ENCODE measurements at regions not wholly inside any gene's neighbourhood (a gene's known extent, or its start where the extent isn't known, plus 50 kb on each side); places are given as distances from the start of the nearest gene placed in this dataset.

DNA sequence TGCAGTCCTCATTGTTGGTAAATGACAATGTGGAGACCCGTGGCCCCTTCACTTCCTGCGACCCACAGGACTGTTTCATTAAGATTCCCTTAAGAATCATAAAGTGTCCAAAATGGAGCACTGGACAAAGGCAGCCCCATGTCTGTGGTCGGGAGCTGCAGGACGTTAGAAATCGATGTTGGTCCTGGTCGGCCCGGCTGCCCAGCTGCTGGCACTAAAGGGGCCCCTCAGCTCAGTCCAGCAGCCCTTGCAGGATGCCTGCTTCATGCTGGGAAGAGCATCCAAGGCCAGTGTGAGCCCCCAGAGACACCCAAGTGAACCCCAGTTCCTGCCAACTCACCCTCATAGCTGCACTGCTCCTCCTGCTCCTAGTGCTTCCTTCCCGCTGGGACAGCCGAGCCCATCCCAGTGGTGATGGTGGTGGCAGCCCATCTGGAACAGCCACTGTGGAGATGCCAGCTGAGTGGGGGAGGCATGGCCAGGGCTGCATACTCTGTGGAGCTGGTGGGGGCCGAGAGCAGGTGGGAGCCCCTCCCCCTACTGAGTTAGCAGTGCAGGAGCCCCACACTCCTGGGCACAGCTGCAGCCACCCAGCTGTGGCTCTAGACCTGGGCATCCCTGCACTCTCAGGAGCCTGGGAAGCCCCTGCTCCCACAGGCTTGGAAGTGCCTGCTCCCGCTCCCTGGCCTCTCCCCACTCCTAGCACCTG, 168.0 kb upstream of the IRX2 start:
- Histone ChIP-seq H3K27me3 (ENCODE audit: control insufficient read depth in 2 of 2, insufficient read depth in 2 of 2, low read length in 2 of 2) (no peaks in the 10 kb centered on the region; a peak in 1 of 5 replicates), H3K9ac (ENCODE audit: insufficient read depth in 1 of 2, low read depth in 2 of 2, low read length in 2 of 2) (no peak overlapping the region), H3K9me3 (replicated peaks; ENCODE audit: control insufficient read depth, insufficient read depth, low read depth, low read length) (no peaks in the 10 kb centered on the region), H2AFZ (ENCODE audit: low read depth, low read length) (no peak overlapping the region), H3K4me1 (replicated peaks in 1 of 2; ENCODE audit: control insufficient read depth in 2 of 2, insufficient read depth in 2 of 2, low read length in 2 of 2) (no peaks in the 10 kb centered on the region; a peak in 1 of 5 replicates), H3K27ac (ENCODE audit: extremely low read depth, low read depth, low read length) (no peak overlapping the region), H3K4me3 (no peak overlapping the region), H3K4me2 (ENCODE audit: insufficient read depth, low read length) (no peak overlapping the region), H3K36me3 (ENCODE audit: control insufficient read depth, insufficient read depth, low read length) (no peaks in the 10 kb centered on the region), H3K9me1 (ENCODE audit: control insufficient read depth, insufficient read depth, low read length) (no peaks in the 10 kb centered on the region), H4K20me1 (replicated peaks; ENCODE audit: control insufficient read depth, insufficient read depth, low read length) (no peaks in the 10 kb centered on the region), H3K79me2 (ENCODE audit: control insufficient read depth, insufficient read depth, low read length) (no peaks in the 10 kb centered on the region)
- in situ Hi-C loops (cut with MboI) (no loop called here), intact Hi-C loops (cut with micrococcal nuclease) (no loop called here)
- ATAC-seq (no peak), DNase-seq (ENCODE audit: extremely low read depth in 1 of 4, low spot score in 3 of 4) (no peak), FAIRE-seq (no peak)
- TF ChIP-seq IRF2 (CRISPR knock-in tag; IDR thresholded peaks at IDR 0.05) (no peak), MAFG (tag; conservative IDR thresholded peaks at IDR 0.05) (no peak), LEF1 (IDR thresholded peaks at IDR 0.05) (no peak), CREB3 (tag; conservative IDR thresholded peaks at IDR 0.05; ENCODE audit: low read depth) (no peak), ESRRA (IDR thresholded peaks at IDR 0.05; ENCODE audit: borderline replicate concordance, low read depth) (no peak), ZBED1 (IDR thresholded peaks at IDR 0.05) (no peak), ETS1 (conservative IDR thresholded peaks at IDR 0.05; ENCODE audit: control insufficient read depth, low read depth, low read length) (no peak), SUPT5H (IDR thresholded peaks at IDR 0.05) (no peak), ZNF23 (CRISPR knock-in tag; IDR thresholded peaks at IDR 0.05) (no peak), ZNF586 (CRISPR knock-in tag; conservative IDR thresholded peaks at IDR 0.05) (no peak)
- TF ChIP-seq, protein P1, sequence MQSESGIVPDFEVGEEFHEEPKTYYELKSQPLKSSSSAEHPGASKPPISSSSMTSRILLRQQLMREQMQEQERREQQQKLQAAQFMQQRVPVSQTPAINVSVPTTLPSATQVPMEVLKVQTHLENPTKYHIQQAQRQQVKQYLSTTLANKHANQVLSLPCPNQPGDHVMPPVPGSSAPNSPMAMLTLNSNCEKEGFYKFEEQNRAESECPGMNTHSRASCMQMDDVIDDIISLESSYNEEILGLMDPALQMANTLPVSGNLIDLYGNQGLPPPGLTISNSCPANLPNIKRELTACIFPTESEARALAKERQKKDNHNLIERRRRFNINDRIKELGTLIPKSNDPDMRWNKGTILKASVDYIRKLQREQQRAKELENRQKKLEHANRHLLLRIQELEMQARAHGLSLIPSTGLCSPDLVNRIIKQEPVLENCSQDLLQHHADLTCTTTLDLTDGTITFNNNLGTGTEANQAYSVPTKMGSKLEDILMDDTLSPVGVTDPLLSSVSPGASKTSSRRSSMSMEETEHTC (IDR thresholded peaks at IDR 0.05), result no peak
- TF ChIP-seq, protein P2, sequence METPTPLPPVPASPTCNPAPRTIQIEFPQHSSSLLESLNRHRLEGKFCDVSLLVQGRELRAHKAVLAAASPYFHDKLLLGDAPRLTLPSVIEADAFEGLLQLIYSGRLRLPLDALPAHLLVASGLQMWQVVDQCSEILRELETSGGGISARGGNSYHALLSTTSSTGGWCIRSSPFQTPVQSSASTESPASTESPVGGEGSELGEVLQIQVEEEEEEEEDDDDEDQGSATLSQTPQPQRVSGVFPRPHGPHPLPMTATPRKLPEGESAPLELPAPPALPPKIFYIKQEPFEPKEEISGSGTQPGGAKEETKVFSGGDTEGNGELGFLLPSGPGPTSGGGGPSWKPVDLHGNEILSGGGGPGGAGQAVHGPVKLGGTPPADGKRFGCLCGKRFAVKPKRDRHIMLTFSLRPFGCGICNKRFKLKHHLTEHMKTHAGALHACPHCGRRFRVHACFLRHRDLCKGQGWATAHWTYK (CRISPR knock-in tag; IDR thresholded peaks at IDR 0.05), result no peak
- 1% methylated on average over 10 of the region's 11 CpGs for WGBS (ENCODE audit: insufficient coverage, low coverage, missing lambda C conversion rate)
- no TSS peak for BruUV-seq (replicated peaks)
- POLR2A ChIA-PET, result no interaction called here
- CTCF ChIA-PET (ENCODE audit: low intra/inter-chr PET ratio), result no interaction called here
